Body of pancreas (tissue), 4 donors: ENCODE measurements at regions not wholly inside any gene's neighbourhood (a gene's known extent, or its start where the extent isn't known, plus 50 kb on each side); places are given as distances from the start of the nearest gene placed in this dataset.

Experiments
- ATAC-seq: fragments of 150-250 bp; one replicate; pipeline ENCODE4 v1.9.1; 2016
- DNase-seq, 4 donors: peaks; one replicate each; pipeline ENCODE4 v3.0.0-alpha.2; 2019
- H3K27ac ChIP-seq, 4 donors: fragments of 200-600 bp; sonication (generic); 1 replicate in 3 of 4; 2 replicates in 1 of 4; pipeline versions ENCODE4 v1.5.1 to v1.6.1; 2016 to 2019; ENCODE audit warnings: mild to moderate bottlenecking in 1 of 4, mixed read lengths in 1 of 4, moderate library complexity in 1 of 4
- H3K27me3 ChIP-seq, 2 donors: fragments of 200-600 bp; sonication (generic); one replicate each; pipeline ENCODE4 v1.6.0; 2016; ENCODE audit warnings: mild to moderate bottlenecking in 1 of 2
- H3K36me3 ChIP-seq, 2 donors: fragments of 200-600 bp; sonication (generic); replicated peaks in 1 of 2; 2 replicates each; pipeline ENCODE4 v1.5.1; 2016; ENCODE audit warnings: low read depth in 2 of 2; ENCODE audit not compliant: insufficient read depth in 1 of 2
- H3K4me1 ChIP-seq: fragments of 200-600 bp; sonication (generic); one replicate; pipeline ENCODE4 v1.6.0; 2016
- H3K4me3 ChIP-seq, 2 donors: fragments of 200-600 bp; sonication (generic); 1 replicate in 1 of 2; 2 replicates in 1 of 2; pipeline ENCODE4 v1.5.1; 2016 to 2019
- H3K9me3 ChIP-seq, 3 donors: fragments of 200-600 bp; sonication (generic); 1 replicate in 2 of 3; 2 replicates in 1 of 3; pipeline ENCODE4 v1.5.1; 2016
- POLR2A ChIP-seq, 3 donors: fragments of 450-650 bp; IDR thresholded peaks; one replicate each; pipeline ENCODE4 v1.6.1; 2016; ENCODE audit warnings: antibody characterized with exemption in 3 of 3, mild to moderate bottlenecking in 2 of 3
- WGBS, 2 donors: methylation state at CpG; one replicate each; pipeline ENCODE4 v1.1.5; 2017; 5-methylcytosine and 5-hydroxymethylcytosine counted together
- intact Hi-C: fragments of 100-400 bp; cut with DNase I; formaldehyde crosslinking; loops from one replicate; pipeline ENCODE4 v1.15.1; 2023
- TF ChIP-seq, protein P1 (sequence below), 7 experiments: fragments of 450-650 bp in 4 of 7; fragments of 200-600 bp in 3 of 7; sonication (generic) in 3 of 7; IDR thresholded peaks; one replicate each; pipeline ENCODE4 v1.5.1; 2016 to 2019; ENCODE audit warnings: antibody characterized with exemption in 7 of 7

DNA sequence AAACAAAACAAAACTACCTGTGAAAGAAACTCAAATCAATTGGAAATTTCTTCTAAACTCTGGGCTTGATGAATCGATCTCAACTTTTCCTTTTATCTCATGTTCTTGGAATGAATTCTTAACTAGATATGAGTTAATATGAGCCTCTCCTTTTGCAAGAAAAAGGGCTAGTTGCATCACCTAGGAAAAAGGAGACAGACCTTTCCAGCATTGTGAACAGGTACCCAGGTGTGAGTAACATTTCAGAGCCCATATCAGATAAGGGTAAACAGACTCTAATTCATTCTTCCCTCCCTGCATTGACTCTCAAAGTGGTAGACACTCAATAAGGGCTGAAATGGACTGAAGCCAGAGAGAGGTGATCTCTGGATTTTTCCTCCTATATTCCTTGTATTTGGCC is 103.8 kb upstream of the AGR3 start:
- 42 to 44% methylated on average over 1 of the region's 1 CpG for WGBS, 2 donors
- H3K27me3 ChIP-seq: no peaks in the 10 kb centered on the region

DNA sequence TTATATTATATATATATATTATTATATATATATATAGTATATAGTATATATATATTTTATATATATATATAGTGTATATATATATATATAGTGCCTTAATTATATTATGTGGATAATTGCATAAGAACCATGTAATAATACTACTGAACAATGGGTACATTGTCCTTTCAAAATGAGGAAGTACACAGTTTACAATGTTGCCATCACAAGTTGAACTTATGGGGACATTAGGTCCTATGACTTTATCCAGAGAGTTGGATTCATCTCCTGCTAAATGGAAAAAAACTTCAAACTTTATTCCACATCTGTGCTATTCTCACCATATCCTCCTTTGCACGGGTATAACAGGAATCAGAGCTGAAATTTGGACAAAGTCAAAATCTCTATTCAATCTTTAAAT is 105.0 kb upstream of the AGR3 start:
- no peaks in the 10 kb centered on the region for H3K27me3 ChIP-seq
- H3K4me3 ChIP-seq: no peak overlapping the region
- no peak for DNase-seq
- H3K27ac ChIP-seq: no peak overlapping the region
- WGBS, 2 donors: 38 to 42% methylated on average over 1 of the region's 1 CpG
- H3K36me3 ChIP-seq: no peaks in the 10 kb centered on the region
- no peak for ATAC-seq
- H3K4me1 ChIP-seq: peaks cover 10% of the 10 kb centered on the region
- H3K9me3 ChIP-seq: no peaks in the 10 kb centered on the region
- intact Hi-C loops: loop anchor here (10.0 kb wide), 1 partner anchor 548 kb away; no protein-coding TSS in a partner anchor
- TF ChIP-seq POLR2A (IDR thresholded peaks at IDR 0.05): no peak
- TF ChIP-seq, protein P1, sequence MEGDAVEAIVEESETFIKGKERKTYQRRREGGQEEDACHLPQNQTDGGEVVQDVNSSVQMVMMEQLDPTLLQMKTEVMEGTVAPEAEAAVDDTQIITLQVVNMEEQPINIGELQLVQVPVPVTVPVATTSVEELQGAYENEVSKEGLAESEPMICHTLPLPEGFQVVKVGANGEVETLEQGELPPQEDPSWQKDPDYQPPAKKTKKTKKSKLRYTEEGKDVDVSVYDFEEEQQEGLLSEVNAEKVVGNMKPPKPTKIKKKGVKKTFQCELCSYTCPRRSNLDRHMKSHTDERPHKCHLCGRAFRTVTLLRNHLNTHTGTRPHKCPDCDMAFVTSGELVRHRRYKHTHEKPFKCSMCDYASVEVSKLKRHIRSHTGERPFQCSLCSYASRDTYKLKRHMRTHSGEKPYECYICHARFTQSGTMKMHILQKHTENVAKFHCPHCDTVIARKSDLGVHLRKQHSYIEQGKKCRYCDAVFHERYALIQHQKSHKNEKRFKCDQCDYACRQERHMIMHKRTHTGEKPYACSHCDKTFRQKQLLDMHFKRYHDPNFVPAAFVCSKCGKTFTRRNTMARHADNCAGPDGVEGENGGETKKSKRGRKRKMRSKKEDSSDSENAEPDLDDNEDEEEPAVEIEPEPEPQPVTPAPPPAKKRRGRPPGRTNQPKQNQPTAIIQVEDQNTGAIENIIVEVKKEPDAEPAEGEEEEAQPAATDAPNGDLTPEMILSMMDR (IDR thresholded peaks at IDR 0.05): no peak

More for the DNA sequence above, 103.8 kb upstream of the AGR3 start:
- Histone ChIP-seq H3K4me3 (no peak overlapping the region), H3K9me3 (no peaks in the 10 kb centered on the region), H3K36me3 (no peaks in the 10 kb centered on the region), H3K4me1 (peaks cover 10% of the 10 kb centered on the region), H3K27ac (no peak overlapping the region)
- intact Hi-C loops: loop anchor here (10.0 kb wide), 1 partner anchor 549 kb away; no protein-coding TSS in a partner anchor
- no peak for ATAC-seq
- TF ChIP-seq POLR2A (IDR thresholded peaks at IDR 0.05): no peak
- no peak for DNase-seq

DNA sequence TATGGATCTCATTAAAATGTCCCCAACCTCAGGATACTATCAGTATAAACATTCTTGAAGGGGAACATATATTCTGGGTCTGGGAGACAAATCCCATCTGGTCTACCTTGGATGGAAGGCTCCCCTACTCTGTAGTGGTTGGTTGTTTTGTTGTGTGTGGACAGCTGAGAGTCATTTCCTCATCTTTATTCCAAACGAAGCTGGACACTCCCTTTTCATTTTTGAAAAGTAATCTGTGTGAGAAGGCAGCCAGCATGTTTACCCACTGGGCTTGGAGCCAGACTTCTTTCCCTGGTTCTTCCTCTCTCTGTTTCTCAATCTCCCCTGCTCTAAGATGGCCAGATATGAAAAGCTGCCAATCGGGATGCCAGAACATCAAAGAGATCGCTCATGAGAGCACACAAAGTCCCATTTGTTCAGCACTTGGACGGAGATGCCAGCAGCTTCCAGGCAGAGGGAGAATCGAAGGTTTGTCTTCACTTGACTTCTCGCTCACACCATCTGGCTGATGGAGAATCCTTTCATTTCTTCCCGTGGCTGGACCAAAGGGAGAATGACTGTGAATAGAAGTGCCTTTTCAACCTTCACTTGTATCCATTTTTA is 108.1 kb upstream of the AGR3 start:
- no peak for TF ChIP-seq POLR2A (IDR thresholded peaks at IDR 0.05)
- TF ChIP-seq, protein P1 (IDR thresholded peaks at IDR 0.05): no peak

DNA sequence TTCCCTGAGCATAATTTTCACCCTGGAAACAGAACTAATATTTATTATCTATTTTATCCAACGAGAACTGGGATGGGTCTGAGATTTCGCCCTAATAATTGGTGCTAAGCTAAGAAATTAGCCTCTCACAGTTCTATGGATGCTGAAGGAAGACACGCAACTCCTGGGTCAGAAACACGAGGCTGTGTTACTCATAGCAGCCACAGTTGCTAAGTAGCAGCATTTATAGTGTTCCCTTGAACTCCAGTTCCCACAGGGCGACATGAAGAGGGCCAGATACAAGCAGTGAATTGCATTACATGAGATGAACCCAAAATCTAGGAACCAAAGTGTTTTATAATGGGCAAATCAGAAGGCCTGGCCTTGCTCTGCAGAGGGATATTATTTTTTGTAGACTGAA is 109.8 kb upstream of the AGR3 start:
- H3K27me3 ChIP-seq: no peaks in the 10 kb centered on the region
- DNase-seq (no peak), ATAC-seq (no peak)
- no peak overlapping the region for H3K27ac ChIP-seq
- intact Hi-C loops: no loop called here
- no peaks in the 10 kb centered on the region for H3K9me3 ChIP-seq
- no peaks in the 10 kb centered on the region for H3K36me3 ChIP-seq
- WGBS, 2 donors: 84 to 87% methylated on average over 5 of the region's 5 CpGs
- TF ChIP-seq, protein P1 (IDR thresholded peaks at IDR 0.05): no peak
- TF ChIP-seq POLR2A (IDR thresholded peaks at IDR 0.05): no peak
- H3K4me1 ChIP-seq: peaks cover 10% of the 10 kb centered on the region
- no peak overlapping the region for H3K4me3 ChIP-seq

More for the DNA sequence above, 108.1 kb upstream of the AGR3 start:
- DNase-seq: peak; percentile 68 to 85 (median 76)
- peak; percentile 90 for ATAC-seq
- no peak overlapping the region for H3K4me3 ChIP-seq
- intact Hi-C loops: loop anchor here (10.0 kb wide), 1 partner anchor 545 kb away; no protein-coding TSS in a partner anchor
- no peaks in the 10 kb centered on the region for H3K36me3 ChIP-seq
- peak overlapping the region in 3 of 4 donors; percentile 6 to 50 (median 34) for H3K27ac ChIP-seq
- WGBS, 2 donors: 11 to 13% methylated on average over 7 of the region's 7 CpGs
- no peaks in the 10 kb centered on the region for H3K9me3 ChIP-seq
- no peaks in the 10 kb centered on the region for H3K27me3 ChIP-seq
- peaks cover 10% of the 10 kb centered on the region for H3K4me1 ChIP-seq

DNA sequence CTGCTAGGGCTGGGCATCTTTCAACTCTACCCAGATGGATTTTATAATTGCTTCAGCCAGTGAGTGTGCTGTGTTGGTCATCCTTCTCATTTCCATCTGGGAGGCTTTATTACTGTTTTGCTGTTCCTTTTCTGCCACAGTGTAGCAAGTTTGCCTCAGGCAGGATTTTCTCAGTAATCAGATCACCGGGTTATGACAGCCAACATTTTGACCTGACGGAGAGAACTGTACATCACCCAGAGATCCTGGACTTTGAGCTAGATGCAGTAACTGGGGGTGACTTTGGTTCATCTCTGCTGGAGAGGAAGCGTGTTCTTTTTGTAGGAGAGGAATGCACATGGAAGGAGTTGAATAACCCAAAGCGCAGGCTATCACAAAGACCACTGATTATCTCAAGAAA is 111.8 kb upstream of the AGR3 start:
- Histone ChIP-seq H3K9me3 (no peaks in the 10 kb centered on the region), H3K27me3 (no peaks in the 10 kb centered on the region), H3K4me3 (no peak overlapping the region), H3K36me3 (no peaks in the 10 kb centered on the region), H3K27ac (no peak overlapping the region), H3K4me1 (peaks cover 10% of the 10 kb centered on the region)
- ATAC-seq: no peak
- TF ChIP-seq, protein P1 (IDR thresholded peaks at IDR 0.05): no peak
- TF ChIP-seq POLR2A (IDR thresholded peaks at IDR 0.05): no peak
- WGBS, 2 donors: 93 to 94% methylated on average over 4 of the region's 4 CpGs
- intact Hi-C loops: no loop called here
- DNase-seq: no peak
